NCI-H2107 treated with DMSO at 0.1 percent for 48 hours (cell line): ENCODE measurements at regions not wholly inside any gene's neighbourhood (a gene's known extent, or its start where the extent isn't known, plus 50 kb on each side); places are given as distances from the start of the nearest gene placed in this dataset.

Experiments used
- DNase-seq: peaks from one replicate; lab custom pipeline; 2025; ENCODE audit not compliant: unreplicated experiment; lab: John Stamatoyannopoulos, UW

GRCh38 chr2:8391584-8391983 lies 290.3 kb upstream of the ID2 start:
- no peak for DNase-seq

GRCh38 chr2:8392098-8392866 lies 289.6 kb upstream of the ID2 start:
- DNase-seq: no peak

DNA sequence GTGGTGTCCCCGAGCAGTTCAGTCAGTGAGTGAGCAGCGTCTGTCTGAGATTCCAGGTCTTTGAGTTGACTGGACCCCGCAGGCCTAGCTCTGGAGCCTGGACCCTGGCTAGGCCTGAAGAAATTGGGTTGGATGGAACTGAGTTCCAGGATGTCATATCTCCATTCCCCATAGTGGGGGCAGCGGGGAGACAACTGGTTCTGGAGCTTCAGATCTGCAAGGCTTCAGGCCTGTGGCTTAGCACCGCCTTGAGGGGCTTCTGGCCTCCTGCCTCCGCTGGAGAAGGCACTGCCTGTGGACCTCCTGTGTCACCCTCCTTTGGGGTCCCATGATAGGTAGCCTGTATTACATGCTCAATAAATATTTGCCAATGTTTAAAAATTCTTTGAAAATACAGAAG lies 288.4 kb upstream of the ID2 start:
- DNase-seq: no peak

DNA sequence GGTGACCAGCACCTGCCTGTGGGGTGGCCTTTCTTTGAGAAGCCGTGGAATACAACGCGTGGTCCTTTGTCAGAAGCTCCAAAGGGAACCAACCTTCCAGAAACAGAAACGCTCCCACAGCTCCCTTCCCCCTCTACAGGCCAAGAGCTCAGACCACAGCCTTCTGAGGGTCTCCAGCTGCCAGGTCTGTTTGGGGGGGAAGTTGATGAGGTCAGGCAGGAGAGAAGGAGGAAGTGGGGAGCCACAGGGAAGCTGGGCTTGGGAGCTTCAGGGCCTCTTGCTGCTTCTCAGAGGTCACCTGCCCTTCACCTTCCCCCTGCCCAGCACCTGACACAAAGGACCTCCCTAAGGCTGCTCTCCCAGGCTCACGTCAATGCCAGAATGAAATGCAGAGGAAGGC lies 287.7 kb upstream of the ID2 start:
- DNase-seq: no peak

- DNase-seq: no peak
These were observed 287.1 kb upstream of the ID2 start for GRCh38 chr2:8394569-8395359.

GRCh38 chr2:8395718-8396117 lies 286.1 kb upstream of the ID2 start:
- DNase-seq: no peak

DNA sequence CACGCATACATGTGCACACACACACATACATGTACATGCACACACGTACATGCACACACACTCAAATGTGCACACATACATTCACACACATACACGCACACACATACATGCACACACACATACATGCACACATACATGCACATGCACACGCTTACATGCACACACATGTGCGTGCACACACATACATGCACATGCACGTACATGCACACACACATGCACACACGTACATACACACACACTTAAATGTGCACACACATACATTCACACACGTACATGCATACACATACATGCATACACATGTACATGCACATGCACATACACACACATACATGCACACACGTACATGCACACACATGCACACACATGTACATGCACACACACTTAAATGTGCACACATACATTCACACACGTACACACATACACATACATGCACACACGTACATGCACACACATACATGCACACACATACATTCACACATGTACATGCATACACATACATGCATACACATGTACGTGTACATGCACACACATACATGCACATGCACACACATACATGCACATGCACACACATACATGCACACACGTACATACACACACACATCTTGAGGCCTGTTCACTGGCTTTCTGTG lies 283.7 kb upstream of the ID2 start:
- no peak for DNase-seq

- DNase-seq: no peak
These were observed 282.1 kb upstream of the ID2 start for GRCh38 chr2:8399731-8400130.

GRCh38 chr2:8400196-8400595 lies 281.7 kb upstream of the ID2 start:
- no peak for DNase-seq

DNA sequence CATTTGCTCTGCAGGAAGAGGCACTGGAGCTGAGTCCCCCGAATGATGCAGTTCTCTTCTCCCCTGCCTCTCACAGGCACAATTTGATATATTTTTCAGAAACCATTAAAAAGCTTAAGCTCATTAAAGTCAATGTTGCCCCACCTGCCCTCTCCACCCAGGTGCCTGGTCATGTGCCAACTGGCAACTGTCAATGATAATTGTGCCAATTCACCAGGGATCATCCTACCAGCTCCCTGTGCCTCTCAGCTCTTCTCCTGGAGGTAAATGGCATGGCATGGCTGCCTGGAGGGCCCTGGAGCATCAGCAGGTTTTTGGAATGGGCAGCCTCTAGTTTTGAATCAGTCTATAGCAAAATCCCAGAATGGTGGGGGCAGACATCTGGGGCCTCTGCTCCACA lies 279.6 kb upstream of the ID2 start:
- DNase-seq: peak; percentile 42

GRCh38 chr2:8403876-8404275 lies 278.0 kb upstream of the ID2 start:
- DNase-seq: no peak

DNA sequence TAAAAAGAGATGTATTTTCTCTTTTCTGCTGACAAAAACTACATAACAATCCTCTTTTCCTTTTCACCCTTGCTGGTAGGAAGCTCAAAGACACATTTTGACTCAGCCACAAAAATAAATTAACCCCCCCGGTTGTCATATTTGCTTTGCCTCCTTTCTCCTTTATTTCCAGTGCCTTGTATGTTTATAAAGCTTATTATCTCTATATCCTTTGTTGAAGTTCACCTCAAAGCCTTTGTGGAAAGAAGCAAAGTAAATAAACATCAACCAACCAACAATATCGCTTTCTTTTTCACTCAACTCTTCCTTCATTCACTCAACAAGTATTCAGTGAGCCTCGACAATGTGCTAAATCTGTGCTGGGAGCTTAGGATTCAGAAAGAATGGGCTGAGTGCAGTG lies 276.5 kb upstream of the ID2 start:
- DNase-seq: no peak

GRCh38 chr2:8406271-8406670 lies 275.6 kb upstream of the ID2 start:
- no peak for DNase-seq

DNA sequence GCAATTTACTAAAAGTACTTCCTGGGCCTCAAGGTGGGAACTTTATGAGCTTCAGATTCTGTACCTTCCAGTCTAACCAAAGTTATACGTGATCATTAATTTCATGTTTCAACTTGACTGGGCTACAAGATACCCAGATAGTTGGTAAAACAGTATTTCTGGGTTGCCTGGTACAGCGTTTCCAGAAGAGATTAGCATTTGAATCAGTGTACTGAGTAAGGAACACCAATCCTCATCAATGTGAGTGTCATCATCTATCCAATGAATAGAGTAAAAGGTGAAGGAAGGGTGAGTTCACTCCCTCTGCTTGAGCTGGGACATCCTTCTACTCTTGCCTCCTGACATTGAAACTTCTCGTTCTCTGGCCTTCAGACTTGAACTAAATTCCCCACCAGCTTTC lies 274.5 kb upstream of the ID2 start:
- no peak for DNase-seq

DNA sequence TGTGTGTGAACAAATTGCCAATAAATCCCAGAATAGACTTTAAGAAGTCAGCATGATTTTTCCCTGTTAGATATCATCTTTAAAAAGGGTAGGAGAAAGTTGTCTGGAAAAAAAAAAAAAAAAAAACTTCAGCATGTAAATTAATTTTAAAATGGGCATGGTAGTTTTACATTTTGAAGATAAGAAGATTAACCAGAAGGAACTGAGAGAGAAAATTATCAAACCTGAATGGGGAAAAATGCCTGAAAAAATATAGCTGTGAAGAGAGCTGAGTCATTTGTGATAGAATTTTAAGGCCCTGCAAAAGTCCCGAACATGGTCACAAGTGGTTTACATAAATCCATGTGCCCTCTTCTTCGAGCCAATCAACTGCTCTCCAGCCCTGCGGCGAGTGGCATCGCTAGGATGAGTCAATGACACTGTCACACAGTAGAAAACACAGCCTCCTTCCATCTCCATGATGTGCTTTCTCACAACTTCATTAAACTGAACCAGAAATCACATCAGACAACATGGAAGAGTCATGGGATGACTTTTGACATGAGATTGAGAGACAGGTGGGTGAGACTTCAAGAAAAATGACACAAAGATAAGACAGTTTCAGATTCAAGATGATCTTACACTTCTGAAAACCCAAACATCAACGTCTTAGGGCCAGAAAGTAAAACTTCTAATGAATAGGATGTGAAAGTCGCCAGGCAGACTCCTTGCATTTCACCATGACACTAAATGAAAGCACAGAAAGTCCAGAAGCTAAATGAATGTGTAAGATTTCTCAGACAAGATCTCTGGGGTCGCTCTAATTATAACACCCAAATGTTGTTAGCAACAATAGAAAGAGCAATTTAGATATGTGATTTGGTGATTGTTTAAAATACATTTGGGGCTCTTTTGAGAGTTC lies 273.0 kb upstream of the ID2 start:
- DNase-seq: no peak

- no peak for DNase-seq
These were observed 272.2 kb upstream of the ID2 start for GRCh38 chr2:8409461-8410260.

DNA sequence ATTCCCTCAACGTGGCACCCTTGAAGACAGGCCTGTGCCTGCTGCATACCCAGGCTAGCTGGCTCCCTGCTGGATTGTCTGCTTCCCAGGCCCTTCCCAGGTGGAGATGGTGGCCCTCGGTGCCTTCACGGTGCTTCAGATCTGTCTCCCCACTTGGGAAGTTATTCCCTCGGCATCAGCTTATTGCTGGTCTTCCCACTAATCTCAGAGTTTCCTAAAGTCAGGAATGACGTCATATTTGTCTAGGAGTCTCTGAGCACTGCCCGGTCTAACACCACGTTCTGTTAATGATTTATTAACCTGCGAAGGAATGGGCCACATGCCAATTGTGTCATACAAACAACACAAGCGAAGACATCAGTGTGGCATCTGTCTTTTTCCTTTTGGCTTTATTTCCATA lies 269.8 kb upstream of the ID2 start:
- DNase-seq: no peak

GRCh38 chr2:8412586-8412985 lies 269.3 kb upstream of the ID2 start:
- DNase-seq: no peak

DNA sequence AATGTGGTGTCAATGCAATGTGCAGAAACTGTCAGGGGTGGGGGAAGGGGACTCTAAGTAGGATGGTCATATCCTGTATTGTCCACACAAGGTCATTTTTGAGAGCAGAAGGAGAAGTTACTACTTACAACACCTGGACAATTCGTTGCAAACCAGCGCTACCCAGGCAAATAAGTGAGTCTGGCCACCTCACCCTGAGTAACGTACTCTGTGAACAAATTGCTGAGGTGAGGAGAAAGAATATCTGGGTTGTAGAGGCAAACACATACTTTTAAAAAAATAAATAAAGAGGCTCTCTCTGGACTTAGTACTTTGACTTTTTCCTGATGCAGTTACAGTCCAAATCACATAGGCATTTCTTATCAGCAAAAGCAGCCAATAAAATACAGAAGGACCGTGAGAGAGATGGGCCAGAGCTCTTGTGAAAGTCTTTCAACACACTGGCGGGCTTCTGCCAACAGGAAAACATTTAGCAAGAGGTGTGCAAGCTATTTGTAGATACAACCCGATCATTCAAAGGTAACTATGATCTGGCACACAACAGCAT lies 268.2 kb upstream of the ID2 start:
- no peak for DNase-seq
